H9 (cell line): ENCODE measurements at regions not wholly inside any gene's neighbourhood (a gene's known extent, or its start where the extent isn't known, plus 50 kb on each side); places are given as distances from the start of the nearest gene placed in this dataset.

ENCODE experiments used
- DNase-seq: peaks from one replicate; pipeline ENCODE4 v3.0.0-alpha.2; 2017
- H2AFZ ChIP-seq: one replicate; pipeline ENCODE4 v1.6.1; 2013; ENCODE audit warnings: mild to moderate bottlenecking, low read length, control low read depth, moderate library complexity
- H2AK5ac ChIP-seq: 2 replicates; pipeline ENCODE4 v1.6.1; 2013; ENCODE audit warnings: low read length, control low read depth, mixed read lengths; ENCODE audit not compliant: insufficient read length
- H2BK120ac ChIP-seq: one replicate; pipeline ENCODE4 v1.6.1; 2013; ENCODE audit warnings: low read depth, mild to moderate bottlenecking, low read length, control low read depth, inconsistent platforms; ENCODE audit not compliant: poor library complexity, severe bottlenecking
- H2BK12ac ChIP-seq: 2 replicates; pipeline ENCODE4 v1.6.1; 2013; ENCODE audit warnings: low read length, control low read depth, mixed read lengths, low read depth; ENCODE audit not compliant: insufficient read length
- H2BK15ac ChIP-seq: 2 replicates; pipeline ENCODE4 v1.6.1; 2013; ENCODE audit warnings: low read depth, low read length, control low read depth
- H2BK20ac ChIP-seq: one replicate; pipeline ENCODE4 v1.6.1; 2013; ENCODE audit warnings: low read depth, mild to moderate bottlenecking, low read length, control low read depth, inconsistent platforms; ENCODE audit not compliant: poor library complexity, severe bottlenecking
- H2BK5ac ChIP-seq: 2 replicates; pipeline ENCODE4 v1.6.1; 2013; ENCODE audit warnings: low read length, control low read depth, mixed read lengths; ENCODE audit not compliant: insufficient read length
- H3K14ac ChIP-seq: 2 replicates; pipeline ENCODE4 v1.6.1; 2013; ENCODE audit warnings: low read length, control low read depth; ENCODE audit not compliant: insufficient read depth
- H3K18ac ChIP-seq: 2 replicates; pipeline ENCODE4 v1.6.1; 2013; ENCODE audit warnings: low read depth, mild to moderate bottlenecking, mixed read lengths, low read length, control low read depth; ENCODE audit not compliant: insufficient read length
- H3K23ac ChIP-seq: 2 replicates; pipeline ENCODE4 v1.6.1; 2013; ENCODE audit warnings: low read length, control low read depth, mixed read lengths, low read depth; ENCODE audit not compliant: insufficient read length
- H3K23me2 ChIP-seq: 2 replicates; pipeline ENCODE4 v1.6.1; 2013; ENCODE audit warnings: low read depth, mild to moderate bottlenecking, mixed read lengths, low read length, control low read depth; ENCODE audit not compliant: insufficient read length, poor library complexity, severe bottlenecking
- H3K27ac ChIP-seq: 2 replicates; pipeline ENCODE4 v1.5.1; 2013; ENCODE audit warnings: low read length, control low read depth, mixed read lengths, low read depth; ENCODE audit not compliant: insufficient read length
- H3K27me3 ChIP-seq: 2 replicates; pipeline ENCODE4 v1.6.1; 2013; ENCODE audit warnings: low read length, control low read depth, inconsistent platforms; ENCODE audit not compliant: insufficient read depth
- H3K4ac ChIP-seq: 2 replicates; pipeline ENCODE4 v1.6.1; 2013; ENCODE audit warnings: low read depth, mild to moderate bottlenecking, control low read depth, inconsistent platforms, low read length, moderate library complexity
- H3K4me1 ChIP-seq: 2 replicates; pipeline ENCODE4 v1.6.1; 2013; ENCODE audit warnings: low read length, control low read depth, inconsistent platforms; ENCODE audit not compliant: insufficient read depth
- H3K4me2 ChIP-seq: 2 replicates; pipeline ENCODE4 v1.6.1; 2013; ENCODE audit warnings: low read length, control low read depth, mixed read lengths; ENCODE audit not compliant: insufficient read length, insufficient read depth
- H3K56ac ChIP-seq: 2 replicates; pipeline ENCODE4 v1.6.1; 2013; ENCODE audit warnings: low read depth, mild to moderate bottlenecking, mixed read lengths, low read length, control low read depth; ENCODE audit not compliant: insufficient read length
- H3K79me1 ChIP-seq: 2 replicates; pipeline ENCODE4 v1.6.1; 2013; ENCODE audit warnings: low read depth, mild to moderate bottlenecking, moderate library complexity, low read length, control low read depth, inconsistent platforms; ENCODE audit not compliant: insufficient read depth, poor library complexity, severe bottlenecking
- H3K79me2 ChIP-seq: 2 replicates; pipeline ENCODE4 v1.6.1; 2013; ENCODE audit warnings: low read length, control low read depth, inconsistent platforms; ENCODE audit not compliant: insufficient read depth
- H3K9ac ChIP-seq: 2 replicates; pipeline ENCODE4 v1.6.1; 2013; ENCODE audit warnings: low read length, control low read depth, mixed read lengths; ENCODE audit not compliant: insufficient read length; ENCODE audit errors: extremely low read depth
- H3K9me3 ChIP-seq: one replicate; pipeline ENCODE4 v1.6.1; 2013; ENCODE audit warnings: low read depth, low read length, inconsistent platforms; ENCODE audit not compliant: control insufficient read depth
- H3T11ph ChIP-seq: one replicate; pipeline ENCODE4 v1.6.1; 2013; ENCODE audit warnings: mild to moderate bottlenecking, low read length, control low read depth, inconsistent platforms
- H4K20me1 ChIP-seq: one replicate; pipeline ENCODE4 v1.6.1; 2013; ENCODE audit not compliant: control insufficient read depth, insufficient read length, insufficient read depth
- H4K5ac ChIP-seq: 2 replicates; pipeline ENCODE4 v1.6.1; 2013; ENCODE audit warnings: low read depth, mild to moderate bottlenecking, mixed read lengths, low read length, control low read depth; ENCODE audit not compliant: insufficient read length
- H4K8ac ChIP-seq: replicated peaks from 2 replicates; pipeline ENCODE4 v1.6.1; 2013; ENCODE audit warnings: low read length, control low read depth, mixed read lengths, low read depth; ENCODE audit not compliant: insufficient read length
- H4K91ac ChIP-seq: 2 replicates; pipeline ENCODE4 v1.6.1; 2013; ENCODE audit warnings: low read depth, mild to moderate bottlenecking, moderate library complexity, mixed read lengths, low read length, control low read depth; ENCODE audit not compliant: insufficient read length
- H3K27ac Mint-ChIP-seq, 3 experiments: 2 replicates in 2 of 3; 3 replicates in 1 of 3; pipeline ENCODE4 v1.8.0; 2020 to 2021; ENCODE audit warnings: mixed read lengths in 3 of 3, mild to moderate bottlenecking in 1 of 3, moderate library complexity in 1 of 3
- H3K27me3 Mint-ChIP-seq: 2 replicates; pipeline ENCODE4 v1.8.0; 2021; ENCODE audit warnings: low read depth, mild to moderate bottlenecking, moderate library complexity, mixed read lengths
- H3K36me3 Mint-ChIP-seq, 3 experiments: 2 replicates in 2 of 3; 3 replicates in 1 of 3; pipeline ENCODE4 v1.8.0; 2020 to 2021; ENCODE audit warnings: low read depth in 3 of 3, mixed read lengths in 3 of 3; ENCODE audit not compliant: insufficient read depth in 1 of 3
- H3K4me1 Mint-ChIP-seq, 2 experiments: 2 replicates each; pipeline ENCODE4 v1.8.0; 2020; ENCODE audit warnings: mixed read lengths in 2 of 2
- H3K4me3 Mint-ChIP-seq, 2 experiments: 2 replicates in 1 of 2; 3 replicates in 1 of 2; pipeline ENCODE4 v1.8.0; 2020 to 2021; ENCODE audit warnings: mild to moderate bottlenecking in 2 of 2, mixed read lengths in 2 of 2, moderate library complexity in 1 of 2
- H3K9me3 Mint-ChIP-seq, 2 experiments: 2 replicates in 1 of 2; 3 replicates in 1 of 2; pipeline ENCODE4 v1.8.0; 2020; ENCODE audit warnings: mild to moderate bottlenecking in 2 of 2, mixed read lengths in 2 of 2, moderate library complexity in 1 of 2
- TF ChIP-seq, protein P1 (sequence below): fragments of 200-600 bp; sonication (generic); conservative IDR thresholded peaks from 3 replicates; pipeline ENCODE4 v1.8.0; 2021; ENCODE audit warnings: antibody characterized with exemption, mild to moderate bottlenecking

DNA sequence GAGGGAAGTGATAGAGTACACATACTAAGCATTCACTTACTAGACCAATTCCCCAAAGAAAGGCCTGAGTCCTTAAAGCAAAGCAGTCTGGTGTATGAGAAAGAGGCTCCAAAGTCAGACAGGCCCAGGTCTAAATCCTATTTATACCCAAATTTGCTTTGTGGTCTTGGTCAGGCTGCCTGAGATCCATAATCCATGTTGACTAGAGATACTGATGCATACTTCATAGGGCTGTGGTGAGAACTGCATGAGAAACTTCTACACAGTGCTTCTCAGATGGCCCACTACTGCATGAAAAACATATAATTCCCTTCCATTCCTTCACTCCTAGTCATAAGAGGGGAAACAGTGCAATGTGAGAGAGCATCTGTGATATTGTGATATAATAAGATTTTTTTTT, 81.6 kb upstream of the SP4 start:
- Mint-ChIP-seq H3K27ac (no peak overlapping the region), H3K4me1 (peaks cover 12 to 16% of the 10 kb centered on the region in 2 experiments), H3K36me3 (no peaks in the 10 kb centered on the region), H3K27me3 (no peaks in the 10 kb centered on the region; the same call in 1 of the 2 replicates), H3K4me3 (no peak overlapping the region), H3K9me3 (no peaks in the 10 kb centered on the region; a peak in 1 of 5 replicates)
- no peak overlapping the region for H3K18ac ChIP-seq
- H2BK20ac ChIP-seq, result no peak overlapping the region
- H3K9me3 ChIP-seq, result no peaks in the 10 kb centered on the region
- H3K23me2 ChIP-seq, result no peaks in the 10 kb centered on the region
- TF ChIP-seq, protein P1, sequence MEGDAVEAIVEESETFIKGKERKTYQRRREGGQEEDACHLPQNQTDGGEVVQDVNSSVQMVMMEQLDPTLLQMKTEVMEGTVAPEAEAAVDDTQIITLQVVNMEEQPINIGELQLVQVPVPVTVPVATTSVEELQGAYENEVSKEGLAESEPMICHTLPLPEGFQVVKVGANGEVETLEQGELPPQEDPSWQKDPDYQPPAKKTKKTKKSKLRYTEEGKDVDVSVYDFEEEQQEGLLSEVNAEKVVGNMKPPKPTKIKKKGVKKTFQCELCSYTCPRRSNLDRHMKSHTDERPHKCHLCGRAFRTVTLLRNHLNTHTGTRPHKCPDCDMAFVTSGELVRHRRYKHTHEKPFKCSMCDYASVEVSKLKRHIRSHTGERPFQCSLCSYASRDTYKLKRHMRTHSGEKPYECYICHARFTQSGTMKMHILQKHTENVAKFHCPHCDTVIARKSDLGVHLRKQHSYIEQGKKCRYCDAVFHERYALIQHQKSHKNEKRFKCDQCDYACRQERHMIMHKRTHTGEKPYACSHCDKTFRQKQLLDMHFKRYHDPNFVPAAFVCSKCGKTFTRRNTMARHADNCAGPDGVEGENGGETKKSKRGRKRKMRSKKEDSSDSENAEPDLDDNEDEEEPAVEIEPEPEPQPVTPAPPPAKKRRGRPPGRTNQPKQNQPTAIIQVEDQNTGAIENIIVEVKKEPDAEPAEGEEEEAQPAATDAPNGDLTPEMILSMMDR, result no peak
- no peaks in the 10 kb centered on the region for H4K20me1 ChIP-seq
- H3K56ac ChIP-seq, result no peak overlapping the region
- no peak overlapping the region for H2BK5ac ChIP-seq
- no peak overlapping the region for H3K4ac ChIP-seq
- no peak overlapping the region for H2BK120ac ChIP-seq
- no peak overlapping the region for H3T11ph ChIP-seq
- no peak overlapping the region for H2AK5ac ChIP-seq
- no peak overlapping the region for H3K27ac ChIP-seq
- no peak overlapping the region for H2BK15ac ChIP-seq
- no peak overlapping the region for H3K4me2 ChIP-seq
- H3K27me3 ChIP-seq, result no peaks in the 10 kb centered on the region
- H2BK12ac ChIP-seq, result no peak overlapping the region
- H3K23ac ChIP-seq, result no peak overlapping the region
- no peaks in the 10 kb centered on the region for H3K79me1 ChIP-seq
- DNase-seq, result no peak
- no peak overlapping the region for H2AFZ ChIP-seq
- no peak overlapping the region for H3K14ac ChIP-seq
- no peak overlapping the region for H4K5ac ChIP-seq
- no peaks in the 10 kb centered on the region for H3K79me2 ChIP-seq
- no peak overlapping the region for H3K9ac ChIP-seq
- H3K4me1 ChIP-seq, result no peaks in the 10 kb centered on the region; the same call in 1 of the 2 replicates
- H4K8ac ChIP-seq, result no peak overlapping the region
- no peak overlapping the region for H4K91ac ChIP-seq
